HG02970 (cell line): ENCODE measurements at regions not wholly inside any gene's neighbourhood (a gene's known extent, or its start where the extent isn't known, plus 50 kb on each side); places are given as distances from the start of the nearest gene placed in this dataset.

Experiments used
- ATAC-seq: cut with Tn5 transposase; IDR thresholded peaks from one replicate; pipeline ENCODE4 v1.9.1; 2021; ENCODE audit warnings: mild to moderate bottlenecking, moderate library complexity, moderate number of reproducible peaks; ENCODE audit not compliant: unreplicated experiment, low FRiP score

GRCh38 chr15:46735115-46735514 lies 982.2 kb upstream of the SEMA6D start:
- ATAC-seq: no peak

DNA sequence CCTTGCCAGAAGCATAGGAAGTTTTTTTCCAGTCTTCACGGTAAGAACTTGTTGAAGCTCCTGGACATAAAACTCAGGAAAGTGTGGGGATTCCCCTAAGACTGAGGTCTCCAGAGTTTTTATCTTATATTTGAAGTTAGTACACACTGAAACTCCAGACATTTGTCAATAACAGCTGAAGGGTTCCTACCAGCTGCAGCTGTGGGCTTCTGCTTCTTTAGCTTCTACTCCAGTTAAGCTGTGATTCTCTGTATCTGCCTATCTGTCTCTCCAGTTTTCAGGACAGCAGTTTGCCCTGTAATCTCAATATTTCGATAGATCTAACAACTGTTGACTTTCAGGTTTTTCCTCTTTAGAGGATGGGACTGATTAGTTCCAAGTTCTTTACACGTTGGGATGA lies 966.0 kb upstream of the SEMA6D start:
- no peak for ATAC-seq

GRCh38 chr15:46753946-46754345 lies 963.4 kb upstream of the SEMA6D start:
- ATAC-seq: no peak

DNA sequence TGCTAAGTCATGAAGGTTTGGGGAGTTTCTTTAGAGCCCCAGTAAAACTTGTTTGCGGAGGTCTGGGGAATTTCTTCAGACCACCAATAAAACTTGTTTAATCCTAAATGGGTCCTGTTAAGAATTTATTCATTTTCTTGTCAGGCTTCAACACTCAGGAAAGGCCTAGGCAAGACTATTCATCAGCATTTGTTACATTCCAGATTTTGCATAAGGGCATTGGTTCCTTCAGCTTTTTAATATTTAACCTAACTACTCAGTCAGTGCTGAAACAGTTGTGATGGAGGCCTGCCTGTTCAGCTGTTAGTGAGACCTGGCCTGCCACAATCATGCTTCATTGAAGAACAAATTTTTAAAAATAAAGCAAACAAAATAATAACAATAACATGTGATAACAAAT lies 954.2 kb upstream of the SEMA6D start:
- ATAC-seq: no peak

- no peak for ATAC-seq
Observed at GRCh38 chr15:46764851-46765250, 952.5 kb upstream of the SEMA6D start.

GRCh38 chr15:46766021-46766420 lies 951.3 kb upstream of the SEMA6D start:
- ATAC-seq: no peak

DNA sequence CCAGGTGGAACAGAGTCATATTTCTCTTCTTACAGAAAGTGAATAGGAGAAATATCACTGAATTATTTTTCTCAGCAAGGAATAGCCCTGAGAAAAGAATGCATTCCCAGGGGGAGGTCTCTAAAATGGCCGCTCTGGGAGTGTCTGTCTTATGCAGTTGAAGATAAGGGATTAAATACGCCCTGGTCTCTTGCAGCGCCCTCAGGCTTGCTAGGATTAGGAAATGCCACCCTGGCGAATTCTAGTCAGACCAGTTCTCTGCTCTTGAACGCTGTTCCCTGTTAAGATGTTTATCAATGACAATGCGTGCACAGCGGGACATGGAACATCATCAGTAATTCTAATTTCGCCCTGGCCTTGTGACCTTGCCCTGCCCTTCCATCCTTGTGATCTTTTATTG lies 949.0 kb upstream of the SEMA6D start:
- ATAC-seq: no peak

GRCh38 chr15:46773016-46773415 lies 944.3 kb upstream of the SEMA6D start:
- no peak for ATAC-seq

DNA sequence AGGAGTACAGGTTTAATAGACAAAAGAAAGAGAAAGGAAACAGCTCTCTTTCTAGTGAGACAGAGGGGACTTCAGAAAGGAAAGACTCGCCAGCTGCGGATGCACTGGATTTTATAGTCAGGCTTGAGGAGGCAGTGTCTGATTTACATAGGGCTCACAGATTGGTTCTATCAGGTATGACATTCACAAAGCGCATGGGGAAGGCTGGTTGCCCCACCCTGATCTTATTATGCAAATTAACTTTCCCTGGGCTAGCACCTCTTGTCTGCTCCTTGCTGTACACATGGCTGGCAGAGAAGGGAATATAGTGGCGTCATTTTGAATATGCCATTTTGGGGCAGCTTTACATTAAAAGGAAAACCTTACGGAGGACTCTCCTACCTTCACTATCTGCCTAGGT lies 938.4 kb upstream of the SEMA6D start:
- ATAC-seq: no peak

DNA sequence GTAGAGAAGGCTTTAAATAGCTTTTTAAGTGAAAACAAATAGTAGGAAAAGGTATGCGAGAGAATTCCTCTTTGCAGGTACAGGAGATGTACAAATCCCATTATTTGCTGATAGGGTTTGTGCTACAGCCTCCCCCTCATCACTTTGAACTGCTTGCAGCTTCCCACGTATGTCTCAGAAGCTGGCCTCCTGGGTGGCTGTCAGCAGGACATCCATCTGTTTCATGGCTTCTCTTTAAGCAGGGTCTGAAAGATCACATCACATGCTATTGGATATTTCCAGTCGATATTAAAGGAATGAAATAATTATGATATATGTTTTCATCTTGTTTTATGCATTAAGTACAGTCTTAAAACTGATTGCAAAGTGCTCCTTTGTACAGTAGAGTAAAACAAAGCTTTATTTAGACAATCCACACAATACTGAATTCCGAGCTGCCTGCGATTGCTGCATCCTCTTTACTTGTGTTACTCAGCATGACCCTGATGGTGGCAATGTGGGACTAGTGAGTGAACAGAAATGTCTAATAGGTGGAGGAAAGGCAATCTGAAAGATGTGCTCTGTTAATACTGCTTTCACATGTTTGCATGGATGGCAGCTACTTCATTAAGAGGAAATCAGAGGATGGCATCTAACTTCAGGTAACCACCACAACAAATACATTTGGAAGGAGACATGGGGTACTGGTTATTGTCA lies 930.6 kb upstream of the SEMA6D start:
- ATAC-seq: no peak

- no peak for ATAC-seq
Observed at GRCh38 chr15:46795685-46796084, 921.6 kb upstream of the SEMA6D start.

- ATAC-seq: no peak
Observed at GRCh38 chr15:46808834-46809233, 908.5 kb upstream of the SEMA6D start.

GRCh38 chr15:46815240-46815639 lies 902.1 kb upstream of the SEMA6D start:
- ATAC-seq: no peak

DNA sequence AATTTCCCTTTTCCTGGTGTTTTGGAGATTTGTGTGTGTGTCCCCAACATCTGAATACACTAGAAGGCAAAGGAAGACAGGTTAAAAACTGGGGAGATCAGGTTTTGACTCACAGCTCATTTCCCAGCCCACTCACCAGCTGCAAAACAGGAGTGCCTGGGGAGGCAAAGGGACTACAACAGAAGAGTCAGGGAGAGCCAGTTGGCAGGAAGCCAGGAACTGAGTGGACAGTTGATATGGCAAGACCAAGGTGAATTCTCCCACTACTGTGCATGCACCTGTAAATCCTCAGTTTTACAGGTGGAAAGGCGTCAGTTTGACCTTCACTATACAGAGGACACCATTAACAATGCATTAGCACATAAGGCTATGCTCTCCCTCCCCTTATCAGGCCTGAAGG lies 901.5 kb upstream of the SEMA6D start:
- no peak for ATAC-seq

DNA sequence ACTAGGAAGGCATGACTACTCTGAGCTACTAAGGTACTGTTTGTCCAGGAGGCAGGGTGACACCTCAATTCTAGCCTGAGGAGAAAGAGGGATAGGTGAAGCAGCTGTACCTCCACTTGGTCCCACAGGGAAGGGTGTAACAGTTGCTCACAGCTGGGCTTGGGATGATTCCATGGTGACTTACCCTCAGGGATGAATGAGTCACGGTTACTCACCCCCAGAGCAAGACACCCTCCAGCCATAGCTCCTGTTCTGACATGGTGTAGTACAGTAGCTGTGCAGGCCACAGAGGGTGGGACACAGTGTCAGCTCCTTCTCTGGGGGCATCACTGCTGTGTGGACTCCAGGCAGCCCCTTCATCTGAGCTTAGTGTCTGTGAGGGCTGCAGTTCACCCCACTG lies 868.6 kb upstream of the SEMA6D start:
- ATAC-seq: no peak

- ATAC-seq: no peak
Observed at GRCh38 chr15:46853600-46853999, 863.7 kb upstream of the SEMA6D start.

- ATAC-seq: no peak
Observed at GRCh38 chr15:46854564-46854963, 862.7 kb upstream of the SEMA6D start.

- ATAC-seq: no peak
Observed at GRCh38 chr15:46855388-46855787, 861.9 kb upstream of the SEMA6D start.

DNA sequence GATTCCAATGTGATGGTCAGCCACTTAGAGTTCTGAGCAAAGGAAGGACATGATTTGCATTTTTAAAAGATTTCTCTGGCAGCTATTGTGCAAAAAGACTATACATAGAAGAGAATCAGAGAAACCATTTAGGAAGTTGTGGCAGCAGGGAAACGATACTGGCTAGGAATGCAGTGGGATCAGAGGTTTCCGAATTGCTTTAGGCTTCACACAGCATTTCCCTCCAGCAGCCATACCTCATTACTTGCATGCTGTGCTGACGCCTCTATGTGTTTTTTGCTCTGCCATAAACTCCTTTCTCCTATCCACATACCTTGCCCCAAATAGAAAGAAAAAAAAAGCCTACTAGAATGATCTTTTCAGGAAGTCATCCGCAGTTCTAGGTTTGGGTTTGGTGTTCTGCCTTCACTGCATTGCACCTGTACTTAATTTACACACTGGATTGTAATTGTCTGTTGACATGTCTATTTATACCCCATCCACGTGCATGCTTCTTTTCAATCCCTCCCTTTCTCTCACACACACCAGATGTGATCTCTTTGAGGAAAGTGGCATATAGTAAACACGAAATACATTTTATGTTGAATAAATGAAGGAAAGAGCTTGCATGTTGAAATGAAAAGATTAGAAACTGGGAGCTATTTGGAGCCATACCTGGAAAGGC lies 860.3 kb upstream of the SEMA6D start:
- ATAC-seq: no peak

GRCh38 chr15:46858150-46858549 lies 859.2 kb upstream of the SEMA6D start:
- ATAC-seq: no peak

DNA sequence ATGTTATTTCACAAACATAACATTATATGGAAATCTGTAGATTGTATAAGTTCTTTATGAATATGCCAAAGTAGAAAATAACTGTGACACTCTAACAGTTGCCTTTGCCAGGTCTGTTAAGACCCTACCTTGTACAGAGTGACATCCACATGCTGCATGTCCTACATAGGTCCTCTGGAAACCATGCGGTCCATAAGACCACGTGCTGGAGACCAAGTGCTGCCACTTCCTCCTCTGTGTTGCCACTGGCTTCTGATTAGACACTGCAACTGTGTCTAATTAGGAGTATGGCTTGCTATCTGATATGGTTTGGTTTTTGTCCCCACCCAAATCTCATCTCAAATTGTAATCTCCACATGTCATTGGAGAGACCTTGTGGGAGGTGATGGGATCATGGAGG lies 855.5 kb upstream of the SEMA6D start:
- ATAC-seq: no peak

- no peak for ATAC-seq
Observed at GRCh38 chr15:46865155-46865554, 852.1 kb upstream of the SEMA6D start.
